ENCODE measurements at regions not wholly inside any gene's neighbourhood (a gene's known extent, or its start where the extent isn't known, plus 50 kb on each side); places are given as distances from the start of the nearest gene placed in this dataset.

DNA sequence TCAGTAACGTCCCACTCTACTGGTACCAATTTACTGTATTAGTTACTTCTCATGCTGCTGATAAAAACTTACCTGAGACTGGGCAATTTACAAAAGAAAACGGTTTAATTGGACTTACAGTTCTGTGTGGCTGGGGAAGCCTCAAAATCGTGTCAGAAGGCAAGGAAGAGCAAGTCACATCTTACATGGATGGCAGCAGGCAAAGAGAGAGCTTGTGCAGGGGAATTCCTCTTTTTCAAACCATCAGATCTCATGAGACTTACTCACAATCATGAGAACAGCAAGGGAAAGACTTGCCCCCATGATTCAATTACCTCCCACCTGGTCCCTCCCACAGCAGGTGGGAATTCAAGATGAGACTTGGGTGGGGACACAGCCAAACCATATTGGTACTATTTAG, 908.2 kb upstream of the NR2F2 start:
- TF ChIP-seq CTCF (IDR thresholded peaks at IDR 0.05) (no peak), POLR2A (IDR thresholded peaks at IDR 0.05) (no peak)
